ENCODE measurements at regions not wholly inside any gene's neighbourhood (a gene's known extent, or its start where the extent isn't known, plus 50 kb on each side); places are given as distances from the start of the nearest gene placed in this dataset.

DNA sequence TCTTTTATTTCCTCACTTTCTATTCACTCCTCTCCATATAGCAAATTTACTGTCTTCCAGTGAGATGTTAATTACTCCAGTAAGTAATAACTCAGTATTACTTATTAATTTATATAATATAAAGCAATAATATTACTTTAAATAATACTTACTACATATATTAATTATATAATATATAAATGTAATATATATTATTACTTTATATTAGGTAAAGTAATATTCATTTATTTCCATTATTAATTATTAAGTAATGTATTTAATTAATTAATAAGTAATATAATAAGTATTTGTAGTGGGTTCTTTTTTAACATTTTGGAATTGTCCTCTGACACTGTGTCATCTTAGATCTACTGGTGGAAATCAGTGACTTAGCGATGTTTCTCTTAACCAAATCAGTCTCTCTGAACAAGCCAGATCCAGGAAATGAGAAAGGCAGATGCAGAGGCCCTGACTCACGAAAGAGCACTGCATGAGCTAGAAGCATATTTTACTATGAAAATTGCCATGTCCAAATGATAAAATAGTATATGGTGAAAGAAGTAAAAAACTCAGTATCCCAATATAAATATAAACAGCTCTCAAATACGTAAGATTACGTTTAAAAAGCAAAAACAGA is 115.9 kb downstream of the DSEL start:
- TF ChIP-seq, protein P1, sequence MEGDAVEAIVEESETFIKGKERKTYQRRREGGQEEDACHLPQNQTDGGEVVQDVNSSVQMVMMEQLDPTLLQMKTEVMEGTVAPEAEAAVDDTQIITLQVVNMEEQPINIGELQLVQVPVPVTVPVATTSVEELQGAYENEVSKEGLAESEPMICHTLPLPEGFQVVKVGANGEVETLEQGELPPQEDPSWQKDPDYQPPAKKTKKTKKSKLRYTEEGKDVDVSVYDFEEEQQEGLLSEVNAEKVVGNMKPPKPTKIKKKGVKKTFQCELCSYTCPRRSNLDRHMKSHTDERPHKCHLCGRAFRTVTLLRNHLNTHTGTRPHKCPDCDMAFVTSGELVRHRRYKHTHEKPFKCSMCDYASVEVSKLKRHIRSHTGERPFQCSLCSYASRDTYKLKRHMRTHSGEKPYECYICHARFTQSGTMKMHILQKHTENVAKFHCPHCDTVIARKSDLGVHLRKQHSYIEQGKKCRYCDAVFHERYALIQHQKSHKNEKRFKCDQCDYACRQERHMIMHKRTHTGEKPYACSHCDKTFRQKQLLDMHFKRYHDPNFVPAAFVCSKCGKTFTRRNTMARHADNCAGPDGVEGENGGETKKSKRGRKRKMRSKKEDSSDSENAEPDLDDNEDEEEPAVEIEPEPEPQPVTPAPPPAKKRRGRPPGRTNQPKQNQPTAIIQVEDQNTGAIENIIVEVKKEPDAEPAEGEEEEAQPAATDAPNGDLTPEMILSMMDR (IDR thresholded peaks at IDR 0.05) = no peak
- no peak for TF ChIP-seq POLR2A (IDR thresholded peaks at IDR 0.05)
